ENCODE measurements at regions not wholly inside any gene's neighbourhood (a gene's known extent, or its start where the extent isn't known, plus 50 kb on each side); places are given as distances from the start of the nearest gene placed in this dataset.

DNA sequence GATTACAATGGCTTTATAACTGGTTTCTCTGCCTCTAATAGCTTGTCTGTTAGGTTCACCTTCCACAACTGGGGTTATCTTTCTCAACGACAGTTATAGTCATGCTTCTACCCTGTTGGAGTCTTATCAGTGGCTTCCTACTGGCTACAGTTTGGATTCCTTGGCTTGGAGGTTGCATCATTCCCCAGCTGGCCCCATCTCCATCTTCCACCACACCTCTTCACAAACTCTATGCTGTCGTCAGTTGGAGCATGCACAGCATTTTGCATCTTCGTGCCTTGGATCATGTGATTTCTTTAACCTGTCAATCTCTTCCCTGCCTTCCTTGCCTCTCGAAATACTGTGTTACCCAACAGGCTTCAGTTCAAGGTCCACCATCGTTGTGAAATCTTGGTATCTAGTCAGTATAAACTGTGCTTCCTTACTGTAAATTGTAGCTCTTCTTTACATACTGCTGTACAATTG, 316.3 kb upstream of the CXCR4 start (continued):
- no peak for TF ChIP-seq ZNF12 (CRISPR knock-in tag; IDR thresholded peaks at IDR 0.05)
- TF ChIP-seq TGIF2 (CRISPR knock-in tag; IDR thresholded peaks at IDR 0.05), result no peak
- TF ChIP-seq CAMTA2 (CRISPR knock-in tag; conservative IDR thresholded peaks at IDR 0.05), result no peak
- TF ChIP-seq ZNF644 (tag; IDR thresholded peaks at IDR 0.05; ENCODE audit: low read depth), result no peak
- TF ChIP-seq, protein P1, sequence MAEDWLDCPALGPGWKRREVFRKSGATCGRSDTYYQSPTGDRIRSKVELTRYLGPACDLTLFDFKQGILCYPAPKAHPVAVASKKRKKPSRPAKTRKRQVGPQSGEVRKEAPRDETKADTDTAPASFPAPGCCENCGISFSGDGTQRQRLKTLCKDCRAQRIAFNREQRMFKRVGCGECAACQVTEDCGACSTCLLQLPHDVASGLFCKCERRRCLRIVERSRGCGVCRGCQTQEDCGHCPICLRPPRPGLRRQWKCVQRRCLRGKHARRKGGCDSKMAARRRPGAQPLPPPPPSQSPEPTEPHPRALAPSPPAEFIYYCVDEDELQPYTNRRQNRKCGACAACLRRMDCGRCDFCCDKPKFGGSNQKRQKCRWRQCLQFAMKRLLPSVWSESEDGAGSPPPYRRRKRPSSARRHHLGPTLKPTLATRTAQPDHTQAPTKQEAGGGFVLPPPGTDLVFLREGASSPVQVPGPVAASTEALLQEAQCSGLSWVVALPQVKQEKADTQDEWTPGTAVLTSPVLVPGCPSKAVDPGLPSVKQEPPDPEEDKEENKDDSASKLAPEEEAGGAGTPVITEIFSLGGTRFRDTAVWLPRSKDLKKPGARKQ (CRISPR knock-in tag; IDR thresholded peaks at IDR 0.05), result no peak
- TF ChIP-seq ZNF668 (CRISPR knock-in tag; IDR thresholded peaks at IDR 0.05), result no peak
- no peak for TF ChIP-seq ATF2 (CRISPR knock-in tag; IDR thresholded peaks at IDR 0.05)
- TF ChIP-seq ILF3 (IDR thresholded peaks at IDR 0.05; ENCODE audit: borderline replicate concordance), result no peak
- TF ChIP-seq ZSCAN32 (CRISPR knock-in tag; IDR thresholded peaks at IDR 0.05), result peak; percentile 83
- TF ChIP-seq BMI1 (IDR thresholded peaks at IDR 0.05; ENCODE audit: low read length), result no peak
- TF ChIP-seq ZNF77 (CRISPR knock-in tag; IDR thresholded peaks at IDR 0.05), result no peak
- TF ChIP-seq, protein P2, sequence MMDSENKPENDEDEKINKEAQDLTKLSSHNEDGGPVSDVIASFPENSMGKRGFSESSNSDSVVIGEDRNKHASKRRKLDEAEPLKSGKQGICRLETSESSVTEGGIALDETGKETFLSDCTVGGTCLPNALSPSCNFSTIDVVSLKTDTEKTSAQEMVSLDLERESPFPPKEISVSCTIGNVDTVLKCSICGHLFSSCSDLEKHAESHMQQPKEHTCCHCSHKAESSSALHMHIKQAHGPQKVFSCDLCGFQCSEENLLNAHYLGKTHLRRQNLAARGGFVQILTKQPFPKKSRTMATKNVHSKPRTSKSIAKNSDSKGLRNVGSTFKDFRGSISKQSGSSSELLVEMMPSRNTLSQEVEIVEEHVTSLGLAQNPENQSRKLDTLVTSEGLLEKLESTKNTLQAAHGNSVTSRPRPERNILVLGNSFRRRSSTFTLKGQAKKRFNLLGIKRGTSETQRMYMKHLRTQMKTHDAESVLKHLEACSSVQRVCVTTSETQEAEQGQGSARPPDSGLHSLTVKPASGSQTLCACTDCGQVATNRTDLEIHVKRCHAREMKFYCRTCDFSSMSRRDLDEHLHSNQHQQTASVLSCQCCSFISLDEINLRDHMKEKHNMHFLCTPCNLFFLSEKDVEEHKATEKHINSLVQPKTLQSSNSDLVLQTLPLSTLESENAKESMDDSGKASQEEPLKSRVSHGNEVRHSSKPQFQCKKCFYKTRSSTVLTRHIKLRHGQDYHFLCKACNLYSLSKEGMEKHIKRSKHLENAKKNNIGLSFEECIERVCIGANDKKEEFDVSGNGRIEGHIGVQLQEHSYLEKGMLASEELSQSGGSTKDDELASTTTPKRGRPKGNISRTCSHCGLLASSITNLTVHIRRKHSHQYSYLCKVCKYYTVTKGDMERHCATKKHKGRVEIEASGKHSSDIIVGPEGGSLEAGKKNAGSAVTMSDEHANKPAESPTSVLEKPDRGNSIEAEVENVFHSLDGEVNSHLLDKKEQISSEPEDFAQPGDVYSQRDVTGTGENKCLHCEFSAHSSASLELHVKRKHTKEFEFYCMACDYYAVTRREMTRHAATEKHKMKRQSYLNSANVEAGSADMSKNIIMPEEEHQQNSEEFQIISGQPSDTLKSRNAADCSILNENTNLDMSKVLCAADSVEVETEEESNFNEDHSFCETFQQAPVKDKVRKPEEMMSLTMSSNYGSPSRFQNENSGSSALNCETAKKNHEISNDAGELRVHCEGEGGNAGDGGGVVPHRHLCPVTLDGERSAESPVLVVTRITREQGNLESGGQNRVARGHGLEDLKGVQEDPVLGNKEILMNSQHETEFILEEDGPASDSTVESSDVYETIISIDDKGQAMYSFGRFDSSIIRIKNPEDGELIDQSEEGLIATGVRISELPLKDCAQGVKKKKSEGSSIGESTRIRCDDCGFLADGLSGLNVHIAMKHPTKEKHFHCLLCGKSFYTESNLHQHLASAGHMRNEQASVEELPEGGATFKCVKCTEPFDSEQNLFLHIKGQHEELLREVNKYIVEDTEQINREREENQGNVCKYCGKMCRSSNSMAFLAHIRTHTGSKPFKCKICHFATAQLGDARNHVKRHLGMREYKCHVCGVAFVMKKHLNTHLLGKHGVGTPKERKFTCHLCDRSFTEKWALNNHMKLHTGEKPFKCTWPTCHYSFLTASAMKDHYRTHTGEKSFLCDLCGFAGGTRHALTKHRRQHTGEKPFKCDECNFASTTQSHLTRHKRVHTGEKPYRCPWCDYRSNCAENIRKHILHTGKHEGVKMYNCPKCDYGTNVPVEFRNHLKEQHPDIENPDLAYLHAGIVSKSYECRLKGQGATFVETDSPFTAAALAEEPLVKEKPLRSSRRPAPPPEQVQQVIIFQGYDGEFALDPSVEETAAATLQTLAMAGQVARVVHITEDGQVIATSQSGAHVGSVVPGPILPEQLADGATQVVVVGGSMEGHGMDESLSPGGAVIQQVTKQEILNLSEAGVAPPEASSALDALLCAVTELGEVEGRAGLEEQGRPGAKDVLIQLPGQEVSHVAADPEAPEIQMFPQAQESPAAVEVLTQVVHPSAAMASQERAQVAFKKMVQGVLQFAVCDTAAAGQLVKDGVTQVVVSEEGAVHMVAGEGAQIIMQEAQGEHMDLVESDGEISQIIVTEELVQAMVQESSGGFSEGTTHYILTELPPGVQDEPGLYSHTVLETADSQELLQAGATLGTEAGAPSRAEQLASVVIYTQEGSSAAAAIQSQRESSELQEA (IDR thresholded peaks at IDR 0.05; ENCODE audit: low read depth), result no peak
- no peak for TF ChIP-seq FOXA3 (CRISPR knock-in tag; conservative IDR thresholded peaks at IDR 0.05 in 1 of 2, IDR thresholded peaks at IDR 0.05 in 1 of 2)
- TF ChIP-seq CREB1 (IDR thresholded peaks at IDR 0.05), result no peak
- no peak for TF ChIP-seq CREB1 (CRISPR knock-in tag; IDR thresholded peaks at IDR 0.05)
- no peak for TF ChIP-seq ZNF274 (IDR thresholded peaks at IDR 0.05; ENCODE audit: borderline replicate concordance, low read depth, low read length)
- no peak for TF ChIP-seq CHCHD3 (CRISPR knock-in tag; IDR thresholded peaks at IDR 0.05)
- TF ChIP-seq SAFB2 (IDR thresholded peaks at IDR 0.05; ENCODE audit: borderline replicate concordance, low read depth, low read length, severe bottlenecking), result no peak
- TF ChIP-seq GTF2F1 (IDR thresholded peaks at IDR 0.05; ENCODE audit: low read depth, low read length), result no peak
- TF ChIP-seq ZKSCAN1 (IDR thresholded peaks at IDR 0.05; ENCODE audit: low read depth, low read length), result no peak
